Peyer's patch (tissue), 4 donors: ENCODE measurements at regions not wholly inside any gene's neighbourhood (a gene's known extent, or its start where the extent isn't known, plus 50 kb on each side); places are given as distances from the start of the nearest gene placed in this dataset.

Experiments
- DNase-seq, 3 donors: peaks; one replicate each; pipeline ENCODE4 v3.0.0-alpha.2; 2017 to 2019
- H3K27ac ChIP-seq, 4 donors: fragments of 200-600 bp; sonication (generic); one replicate each; pipeline ENCODE4 v1.5.1; 2016 to 2019
- H3K27me3 ChIP-seq, 2 donors: fragments of 200-600 bp; sonication (generic); one replicate each; pipeline ENCODE4 v1.5.1; 2019
- H3K36me3 ChIP-seq, 3 donors: fragments of 200-600 bp; sonication (generic); one replicate each; pipeline ENCODE4 v1.5.1; 2016 to 2019
- H3K4me1 ChIP-seq, 4 donors: fragments of 200-600 bp; sonication (generic); one replicate each; pipeline ENCODE4 v1.5.1; 2016 to 2019
- H3K4me3 ChIP-seq, 4 donors: fragments of 200-600 bp; sonication (generic); 1 replicate in 3 of 4; 2 replicates in 1 of 4; pipeline ENCODE4 v1.5.1; 2016 to 2019; ENCODE audit warnings: mild to moderate bottlenecking in 1 of 4
- H3K9me3 ChIP-seq, 4 donors: fragments of 200-600 bp; sonication (generic); one replicate each; pipeline ENCODE4 v1.5.1; 2016 to 2019; ENCODE audit warnings: mild to moderate bottlenecking in 1 of 4
- POLR2A ChIP-seq, 2 donors: fragments of 450-650 bp; IDR thresholded peaks; one replicate each; pipeline ENCODE4 v1.5.1; 2017; ENCODE audit warnings: antibody characterized with exemption in 2 of 2, mild to moderate bottlenecking in 2 of 2, moderate library complexity in 2 of 2
- TF ChIP-seq, protein P1 (sequence below), 6 experiments: fragments of 450-650 bp in 4 of 6; fragments of 200-600 bp in 2 of 6; sonication (generic) in 1 of 6; IDR thresholded peaks; one replicate each; pipeline ENCODE4 v1.5.1; 2017 to 2019; ENCODE audit warnings: antibody characterized with exemption in 6 of 6, mild to moderate bottlenecking in 3 of 6, moderate library complexity in 1 of 6

DNA sequence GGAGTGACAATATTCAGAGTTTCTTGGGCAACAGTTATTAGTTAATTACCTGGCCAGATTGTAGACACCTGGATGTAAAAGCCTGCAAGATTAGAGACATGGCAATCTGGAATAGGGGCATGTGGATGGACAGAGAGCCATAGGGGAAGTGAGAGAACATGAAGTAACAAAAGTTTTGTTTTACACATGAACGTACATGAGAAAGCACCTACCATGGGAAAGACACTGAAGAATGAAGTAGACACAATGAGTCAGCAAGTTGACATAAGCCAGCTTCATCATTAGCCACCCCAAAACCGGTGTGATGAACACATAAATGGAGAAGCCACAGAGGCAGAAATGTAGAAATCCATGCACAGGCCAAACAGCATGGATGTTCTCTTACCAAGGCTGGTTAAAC is 462.1 kb upstream of the C1orf87 start:
- H3K9me3 ChIP-seq, result no peaks in the 10 kb centered on the region
- TF ChIP-seq, protein P1, sequence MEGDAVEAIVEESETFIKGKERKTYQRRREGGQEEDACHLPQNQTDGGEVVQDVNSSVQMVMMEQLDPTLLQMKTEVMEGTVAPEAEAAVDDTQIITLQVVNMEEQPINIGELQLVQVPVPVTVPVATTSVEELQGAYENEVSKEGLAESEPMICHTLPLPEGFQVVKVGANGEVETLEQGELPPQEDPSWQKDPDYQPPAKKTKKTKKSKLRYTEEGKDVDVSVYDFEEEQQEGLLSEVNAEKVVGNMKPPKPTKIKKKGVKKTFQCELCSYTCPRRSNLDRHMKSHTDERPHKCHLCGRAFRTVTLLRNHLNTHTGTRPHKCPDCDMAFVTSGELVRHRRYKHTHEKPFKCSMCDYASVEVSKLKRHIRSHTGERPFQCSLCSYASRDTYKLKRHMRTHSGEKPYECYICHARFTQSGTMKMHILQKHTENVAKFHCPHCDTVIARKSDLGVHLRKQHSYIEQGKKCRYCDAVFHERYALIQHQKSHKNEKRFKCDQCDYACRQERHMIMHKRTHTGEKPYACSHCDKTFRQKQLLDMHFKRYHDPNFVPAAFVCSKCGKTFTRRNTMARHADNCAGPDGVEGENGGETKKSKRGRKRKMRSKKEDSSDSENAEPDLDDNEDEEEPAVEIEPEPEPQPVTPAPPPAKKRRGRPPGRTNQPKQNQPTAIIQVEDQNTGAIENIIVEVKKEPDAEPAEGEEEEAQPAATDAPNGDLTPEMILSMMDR (IDR thresholded peaks at IDR 0.05), result no peak
- no peak for TF ChIP-seq POLR2A (IDR thresholded peaks at IDR 0.05)
- DNase-seq, result no peak
- no peak overlapping the region for H3K27ac ChIP-seq
- no peak overlapping the region for H3K4me3 ChIP-seq
- H3K27me3 ChIP-seq, result no peaks in the 10 kb centered on the region
- no peaks in the 10 kb centered on the region for H3K36me3 ChIP-seq
- H3K4me1 ChIP-seq, result no peaks in the 10 kb centered on the region

GRCh38 chr1:60527567-60527966 is 454.0 kb upstream of the C1orf87 start:
- Histone ChIP-seq H3K9me3 (no peaks in the 10 kb centered on the region), H3K4me1 (no peaks in the 10 kb centered on the region), H3K27me3 (no peaks in the 10 kb centered on the region), H3K36me3 (no peaks in the 10 kb centered on the region), H3K4me3 (no peak overlapping the region), H3K27ac (no peak overlapping the region)
- DNase-seq, result no peak
- TF ChIP-seq POLR2A (IDR thresholded peaks at IDR 0.05), result no peak
- TF ChIP-seq, protein P1 (IDR thresholded peaks at IDR 0.05), result no peak

DNA sequence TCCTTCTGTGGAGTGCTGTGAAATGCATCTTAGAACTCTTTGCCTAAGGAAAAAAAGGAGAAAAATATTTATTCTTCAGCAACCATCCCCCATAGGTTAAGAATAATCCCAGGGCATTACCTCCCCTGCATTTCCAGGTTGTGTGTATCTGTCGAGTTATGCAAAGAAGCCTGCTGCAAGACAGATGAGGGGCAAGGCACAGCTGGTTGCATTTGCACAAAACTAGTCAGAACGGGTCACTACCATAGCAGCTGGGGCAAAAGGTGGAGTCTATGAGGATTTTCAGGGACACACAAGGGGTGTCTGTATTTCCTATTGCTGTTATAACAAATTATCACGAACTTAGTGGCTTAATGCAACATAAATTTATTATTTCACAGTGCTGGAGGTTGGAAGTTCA is 443.4 kb upstream of the C1orf87 start:
- no peak for TF ChIP-seq POLR2A (IDR thresholded peaks at IDR 0.05)
- TF ChIP-seq, protein P1 (IDR thresholded peaks at IDR 0.05), result no peak
- H3K27me3 ChIP-seq, result no peaks in the 10 kb centered on the region
- H3K9me3 ChIP-seq, result no peaks in the 10 kb centered on the region
- no peak overlapping the region for H3K27ac ChIP-seq
- H3K4me1 ChIP-seq, result no peaks in the 10 kb centered on the region
- DNase-seq, result no peak
- H3K36me3 ChIP-seq, result no peaks in the 10 kb centered on the region
- no peak overlapping the region for H3K4me3 ChIP-seq

DNA sequence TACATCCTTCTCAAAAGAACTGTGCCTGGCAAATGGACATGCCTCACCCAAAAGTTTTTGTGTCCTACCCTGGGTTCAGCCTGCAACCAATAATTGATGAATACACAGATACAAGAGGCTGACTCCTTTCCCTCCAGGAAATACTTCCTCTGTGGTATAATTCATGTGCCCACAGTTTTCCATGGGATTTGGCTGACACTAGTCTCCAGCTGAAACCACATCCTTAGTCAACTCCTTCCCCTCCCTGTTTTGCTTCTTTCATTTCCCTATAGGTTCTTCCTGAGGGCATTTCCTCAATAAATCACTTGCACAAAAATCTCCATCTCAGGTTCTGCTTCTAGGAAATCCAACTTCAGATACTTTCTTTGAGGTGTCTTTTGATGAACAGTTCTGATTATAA is 436.6 kb upstream of the C1orf87 start:
- Histone ChIP-seq H3K9me3 (no peaks in the 10 kb centered on the region), H3K27me3 (no peaks in the 10 kb centered on the region), H3K4me3 (no peak overlapping the region), H3K36me3 (no peaks in the 10 kb centered on the region), H3K27ac (no peak overlapping the region), H3K4me1 (no peaks in the 10 kb centered on the region)
- TF ChIP-seq, protein P1 (IDR thresholded peaks at IDR 0.05), result no peak
- TF ChIP-seq POLR2A (IDR thresholded peaks at IDR 0.05), result no peak
- no peak for DNase-seq

GRCh38 chr1:60504206-60504840 is 430.8 kb upstream of the C1orf87 start:
- no peak for DNase-seq
- no peaks in the 10 kb centered on the region for H3K4me1 ChIP-seq
- H3K4me3 ChIP-seq, result no peak overlapping the region
- TF ChIP-seq POLR2A (IDR thresholded peaks at IDR 0.05), result no peak
- TF ChIP-seq, protein P1 (IDR thresholded peaks at IDR 0.05), result no peak
- no peak overlapping the region for H3K27ac ChIP-seq
- H3K9me3 ChIP-seq, result no peaks in the 10 kb centered on the region
- no peaks in the 10 kb centered on the region for H3K36me3 ChIP-seq
- H3K27me3 ChIP-seq, result no peaks in the 10 kb centered on the region
